Renal cortex interstitium (tissue), 11 donors: ENCODE measurements at regions not wholly inside any gene's neighbourhood (a gene's known extent, or its start where the extent isn't known, plus 50 kb on each side); places are given as distances from the start of the nearest gene placed in this dataset.
"Not testable (repeated sequence)": the region's sequence is repeated elsewhere in the genome, so short reads cannot be mapped to it uniquely, and the experiment has no call there.

Experiments used
- DNase-seq, 11 donors: peaks; one replicate each; pipeline ENCODE4 v3.0.0-alpha.2; 2013; ENCODE audit warnings: low read depth in 9 of 11, low spot score in 4 of 11; ENCODE audit errors: extremely low read depth in 1 of 11

- no peak for DNase-seq
These were observed 197.0 kb upstream of the SEMA6A start for GRCh38 chr5:116771466-116772151.

DNA sequence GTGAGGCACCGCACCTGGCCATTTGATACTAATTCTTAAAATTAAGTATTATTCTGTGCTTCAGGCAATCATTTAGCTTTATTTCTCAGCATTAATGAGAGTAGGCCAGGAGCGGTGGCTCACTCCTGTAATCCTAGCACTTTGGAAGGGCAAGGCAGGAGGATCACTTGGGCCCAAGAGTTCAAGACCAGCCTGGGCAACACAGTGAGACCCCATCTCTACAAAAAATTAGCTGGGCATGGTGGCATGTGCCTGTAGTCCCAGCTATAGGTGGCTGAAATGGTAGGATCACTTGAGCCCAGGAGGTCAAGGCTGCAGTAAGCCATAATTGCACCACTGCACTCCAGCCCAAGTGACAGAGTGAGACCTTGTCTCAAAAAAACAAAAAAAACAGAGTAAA, 195.3 kb upstream of the SEMA6A start:
- not testable (repeated sequence) for DNase-seq

DNA sequence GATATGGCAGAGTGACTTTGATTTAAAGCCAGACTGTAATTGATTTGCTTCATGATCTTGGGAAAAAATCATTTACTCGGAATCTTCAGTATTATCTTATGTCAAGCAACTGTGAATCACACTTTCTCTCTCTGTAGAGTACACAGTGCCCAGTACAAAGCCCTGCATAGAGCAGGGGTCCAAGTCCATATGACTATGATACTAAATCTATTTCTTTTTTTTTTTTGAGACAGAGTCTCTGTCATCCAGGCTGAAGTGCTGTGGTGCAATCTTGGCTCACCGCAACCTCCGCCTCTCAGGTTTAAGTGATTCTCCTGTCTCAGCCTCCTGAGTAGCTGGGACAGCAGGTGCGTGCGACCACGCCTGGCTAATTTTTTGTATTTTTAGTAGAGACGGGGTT, 194.8 kb upstream of the SEMA6A start:
- no peak for DNase-seq

DNA sequence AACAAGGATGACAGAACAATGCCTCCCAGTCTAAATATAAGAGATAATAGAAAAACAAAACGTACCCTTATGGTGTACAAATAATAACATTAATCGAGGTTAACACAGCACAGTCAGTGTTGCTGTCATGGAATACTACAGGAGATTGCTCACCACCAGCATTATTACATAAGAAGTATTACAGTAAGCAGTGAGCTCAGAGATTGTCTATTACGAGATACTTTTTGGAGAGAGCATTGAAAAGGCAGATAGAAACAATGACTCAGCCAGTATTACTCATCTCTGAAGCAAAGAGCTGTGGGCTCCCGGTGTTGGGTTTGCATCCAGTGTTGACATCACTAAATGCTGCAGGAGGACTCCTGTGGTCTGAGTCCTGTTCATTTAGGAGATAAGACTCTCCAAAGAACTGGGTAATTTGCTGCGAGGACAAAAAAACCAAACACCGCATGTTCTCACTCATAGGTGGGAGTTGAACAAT, 191.9 kb upstream of the SEMA6A start:
- no peak for DNase-seq

DNA sequence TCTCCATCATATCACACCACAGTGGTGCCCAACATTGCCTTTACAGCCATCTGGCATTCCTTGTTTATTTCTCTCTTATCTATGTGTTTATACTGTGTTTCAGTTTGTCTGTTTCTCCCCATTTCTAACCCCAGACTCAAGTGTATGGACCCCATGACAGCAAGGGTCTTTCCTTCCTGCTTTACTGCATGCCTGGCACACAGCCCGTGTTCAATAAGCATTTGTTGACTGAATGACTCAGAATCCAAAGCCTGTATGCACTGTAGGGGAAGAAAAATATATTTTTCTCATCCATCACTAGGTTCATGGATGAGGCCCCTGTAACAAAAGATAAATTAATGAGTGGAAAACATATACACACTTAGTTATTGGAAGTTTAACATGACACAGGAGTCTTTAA, 190.8 kb upstream of the SEMA6A start:
- DNase-seq: no peak

- DNase-seq: no peak
These were observed 190.3 kb upstream of the SEMA6A start for GRCh38 chr5:116764941-116765340.

DNA sequence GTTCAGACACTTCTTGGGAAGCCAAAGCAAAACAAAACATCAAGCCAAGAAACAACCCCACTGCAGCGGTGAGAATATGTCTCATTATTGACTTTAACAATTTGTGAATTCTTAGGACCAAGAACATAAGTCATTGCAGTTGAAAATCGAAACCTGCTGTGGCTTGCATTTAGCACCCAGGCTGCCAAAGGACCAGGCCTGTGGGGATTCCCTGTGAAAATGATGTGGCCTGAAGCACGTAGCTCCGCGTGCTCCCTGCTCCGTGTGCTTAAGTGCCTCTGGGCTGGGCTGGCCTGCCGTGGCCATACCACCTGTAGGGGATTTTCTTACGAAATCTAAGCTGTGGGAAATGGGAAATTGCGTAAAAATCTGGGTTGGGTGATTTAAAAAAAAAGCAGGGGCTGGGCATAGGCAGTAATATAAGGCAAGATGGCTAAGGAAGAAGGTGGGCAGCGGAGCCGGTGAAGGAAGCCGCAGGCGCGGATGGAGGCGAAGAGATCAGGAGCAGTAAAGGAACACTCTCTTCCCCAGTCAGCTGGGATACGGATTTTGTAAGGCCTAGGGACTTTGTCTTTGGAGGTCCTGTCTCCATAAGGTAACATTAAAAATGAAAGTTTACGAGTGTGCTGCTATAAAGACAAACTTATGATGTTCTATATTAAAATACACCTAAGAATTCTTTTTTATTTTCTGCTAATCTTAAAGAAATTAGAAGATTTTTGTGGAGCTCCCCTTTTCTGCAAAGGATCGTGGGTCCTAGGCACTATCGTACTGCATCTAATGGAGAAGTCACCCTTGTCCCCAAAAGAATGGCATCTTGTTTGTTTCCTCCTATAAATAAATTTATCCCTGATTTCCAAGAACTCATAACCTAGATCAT, 189.6 kb upstream of the SEMA6A start:
- no peak for DNase-seq

GRCh38 chr5:116759860-116760640, 185.4 kb upstream of the SEMA6A start:
- DNase-seq: no peak

DNA sequence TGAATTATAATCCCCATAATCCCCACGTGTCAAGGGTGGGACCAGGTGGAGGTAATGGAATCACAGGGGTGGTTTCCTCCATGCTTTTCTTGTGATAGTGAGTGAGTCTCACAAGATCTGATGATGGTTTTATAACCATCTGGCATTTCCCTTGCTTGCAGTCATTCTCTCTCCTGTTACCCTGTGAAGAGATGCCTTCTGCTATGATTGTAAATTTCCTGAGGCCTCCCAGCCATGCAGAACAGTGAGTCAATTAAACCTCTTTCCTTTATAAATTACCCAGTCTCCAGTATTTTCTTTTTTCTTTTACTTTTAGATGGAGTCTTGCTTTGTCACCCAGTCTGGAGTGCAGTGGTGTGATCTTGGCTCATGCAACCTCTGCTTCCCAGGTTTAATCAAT, 182.7 kb upstream of the SEMA6A start:
- DNase-seq: no peak

- DNase-seq: no peak
These were observed 181.9 kb upstream of the SEMA6A start for GRCh38 chr5:116756531-116756930.

DNA sequence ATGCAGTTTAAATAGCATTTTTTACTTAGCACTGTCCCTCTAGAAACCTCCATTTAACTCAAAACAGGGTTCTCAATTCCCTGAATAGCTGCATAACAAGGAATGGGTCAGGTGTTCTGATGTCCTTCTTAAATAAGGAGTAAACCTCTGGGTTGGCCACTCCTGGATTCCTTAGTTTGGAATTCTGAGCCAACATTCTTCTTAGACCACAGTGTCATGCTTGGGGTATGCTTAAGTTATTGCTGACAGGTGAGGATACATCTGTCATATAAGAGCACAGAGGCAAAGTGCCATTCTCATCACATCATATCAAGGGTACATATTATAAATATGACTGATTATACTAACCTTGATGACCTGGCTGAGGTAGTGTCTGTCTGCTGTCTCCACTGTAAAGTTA, 179.9 kb upstream of the SEMA6A start:
- no peak for DNase-seq

DNA sequence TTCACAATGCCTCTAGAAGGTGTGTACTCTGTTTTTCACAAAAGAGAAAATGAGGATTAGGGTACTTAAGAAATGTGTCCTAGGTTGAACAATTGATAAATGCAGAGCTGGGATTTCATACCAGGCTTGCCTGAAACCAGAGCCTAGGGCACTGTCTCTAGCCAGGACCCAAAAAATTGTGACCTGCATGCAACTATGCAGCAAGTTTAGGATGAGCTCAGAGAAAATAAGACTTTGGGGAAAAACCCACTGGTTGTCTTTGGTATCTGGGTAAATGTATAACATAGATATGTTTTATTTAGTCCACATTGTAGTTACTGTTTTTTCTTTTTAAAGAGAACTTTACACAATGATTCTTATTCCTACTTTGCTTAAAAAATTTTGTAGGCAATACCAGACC, 177.1 kb upstream of the SEMA6A start:
- DNase-seq: no peak

- no peak for DNase-seq
These were observed 176.3 kb upstream of the SEMA6A start for GRCh38 chr5:116750631-116751580.

DNA sequence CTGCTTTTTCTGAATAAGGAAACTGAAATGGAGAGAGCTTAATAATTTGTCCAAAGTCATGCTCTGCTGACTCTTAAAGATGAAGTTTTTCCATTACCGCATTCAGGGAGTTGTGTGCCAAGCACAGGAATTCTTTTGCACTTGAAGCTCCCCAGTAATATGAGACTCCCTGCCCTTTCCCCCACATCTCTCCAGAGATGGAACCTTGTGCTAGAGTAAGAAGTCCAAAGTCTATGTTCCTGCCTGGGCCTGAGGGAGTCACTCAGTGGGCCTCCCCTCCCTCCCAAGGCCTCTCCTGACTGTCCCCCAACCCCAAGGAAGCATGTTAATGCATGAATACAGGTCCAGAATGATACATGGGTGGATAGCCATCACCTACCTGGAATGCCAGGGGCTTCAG, 173.3 kb upstream of the SEMA6A start:
- peak in 8 of 11 donors; percentile 20 to 74 (median 36) for DNase-seq

GRCh38 chr5:116746668-116747067, 172.0 kb upstream of the SEMA6A start:
- DNase-seq: no peak

DNA sequence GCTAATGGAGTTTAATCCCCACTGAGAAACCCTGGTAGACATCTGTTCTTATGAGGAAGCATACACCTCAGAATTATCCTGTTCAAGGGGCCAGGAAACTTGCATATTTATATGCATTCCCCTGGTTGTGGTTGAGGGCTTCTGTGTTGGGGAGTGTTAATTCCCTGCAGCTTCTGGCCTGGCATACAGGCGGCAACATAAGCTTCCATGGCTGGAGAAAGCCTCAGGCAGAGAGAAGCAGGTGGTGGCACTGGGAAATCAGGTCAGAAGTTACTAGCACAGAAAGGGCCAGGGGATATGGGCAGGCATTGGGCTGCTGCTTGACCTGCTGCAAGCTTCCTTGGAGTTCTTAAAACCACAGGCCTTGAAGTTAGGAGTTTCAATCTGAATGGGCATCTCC, 166.1 kb upstream of the SEMA6A start:
- no peak for DNase-seq

DNA sequence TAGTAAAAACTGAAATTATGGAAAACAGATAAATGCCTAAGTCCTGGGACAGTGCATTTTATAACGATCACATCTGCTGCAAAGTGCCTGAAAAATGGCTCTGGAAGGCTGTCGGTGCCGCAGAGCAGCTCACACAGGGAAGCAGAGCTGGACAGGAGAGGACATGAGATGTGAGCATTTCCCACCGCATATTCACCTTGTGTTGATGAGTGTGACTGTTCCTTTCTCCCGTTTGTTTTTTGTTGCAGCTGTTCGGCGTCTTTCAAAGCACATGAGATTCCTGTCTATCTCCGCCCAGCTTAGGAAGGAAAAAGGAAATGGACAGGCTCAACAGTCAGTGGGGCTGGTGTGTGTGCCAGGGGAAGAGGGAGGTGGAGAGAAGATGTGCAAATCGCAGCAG, 164.9 kb upstream of the SEMA6A start:
- DNase-seq: no peak

- no peak for DNase-seq
These were observed 164.1 kb upstream of the SEMA6A start for GRCh38 chr5:116738615-116739261.
